CD4-positive, alpha-beta T cell (primary cell): ENCODE measurements at regions not wholly inside any gene's neighbourhood (a gene's known extent, or its start where the extent isn't known, plus 50 kb on each side); places are given as distances from the start of the nearest gene placed in this dataset.

Experiments used
- ATAC-seq: fragments of 200-7000 bp; cut with Tn5 transposase; one replicate; pipeline ENCODE4 v1.10.0; 2022; ENCODE audit warnings: mild to moderate bottlenecking; ENCODE audit not compliant: poor library complexity
- CTCF ChIA-PET: fragments of 350-600 bp; sonication (Branson Sonifier 250); formaldehyde crosslinking; loops from one replicate; lab custom pipeline; 2021; ENCODE audit warnings: antibody characterized with exemption, inconsistent platforms; lab: Charles Lee
- POLR2A ChIA-PET: fragments of 350-600 bp; sonication (Branson Sonifier 250); formaldehyde crosslinking; loops from one replicate; lab custom pipeline; 2021; ENCODE audit warnings: antibody characterized with exemption, inconsistent platforms; lab: Charles Lee
- DNase-seq, 14 experiments: peaks; one replicate each; pipeline ENCODE4 v3.0.0-alpha.2; 2013 to 2020; ENCODE audit warnings: mixed read lengths in 2 of 14
- H3K27ac ChIP-seq, 2 donors: one replicate each; pipeline versions ENCODE4 v1.5.1 to v1.7.0; 2013; ENCODE audit warnings: low read length in 2 of 2, low read depth in 1 of 2, mild to moderate bottlenecking in 1 of 2
- H3K27me3 ChIP-seq, 2 experiments: 1 replicate in 1 of 2; 2 replicates in 1 of 2; pipeline versions ENCODE4 v1.6.1 to v1.7.0; 2013; ENCODE audit warnings: low read length in 2 of 2, control low read depth in 1 of 2, mild to moderate bottlenecking in 1 of 2, moderate library complexity in 1 of 2; ENCODE audit not compliant: insufficient read depth in 2 of 2, control insufficient read depth in 1 of 2
- H3K36me3 ChIP-seq: one replicate; pipeline ENCODE4 v1.6.1; 2013; ENCODE audit warnings: low read length, control low read depth; ENCODE audit not compliant: insufficient read depth
- H3K4me1 ChIP-seq: one replicate; pipeline ENCODE4 v1.6.1; 2013; ENCODE audit warnings: low read length, control low read depth; ENCODE audit not compliant: insufficient read depth
- H3K4me3 ChIP-seq: one replicate; pipeline ENCODE4 v1.5.1; 2013; ENCODE audit warnings: mild to moderate bottlenecking, low read length, moderate library complexity
- H3K9me3 ChIP-seq, 2 experiments: 1 replicate in 1 of 2; 2 replicates in 1 of 2; pipeline versions ENCODE4 v1.6.1 to v1.7.0; 2013; ENCODE audit warnings: low read length in 2 of 2, mild to moderate bottlenecking in 2 of 2, control low read depth in 1 of 2, moderate library complexity in 1 of 2; ENCODE audit not compliant: control insufficient read depth in 1 of 2, insufficient read depth in 1 of 2
- H3K27ac Mint-ChIP-seq: one replicate; pipeline ENCODE4 v1.8.0; 2020; ENCODE audit warnings: mixed read lengths
- H3K27me3 Mint-ChIP-seq: one replicate; pipeline ENCODE4 v1.8.0; 2021; ENCODE audit warnings: mixed read lengths
- H3K36me3 Mint-ChIP-seq: one replicate; pipeline ENCODE4 v1.8.0; 2021; ENCODE audit warnings: low read depth, mixed read lengths
- H3K4me1 Mint-ChIP-seq: one replicate; pipeline ENCODE4 v1.8.0; 2021; ENCODE audit warnings: low read depth, mixed read lengths
- H3K4me3 Mint-ChIP-seq: one replicate; pipeline ENCODE4 v1.8.0; 2020; ENCODE audit warnings: mild to moderate bottlenecking, mixed read lengths
- H3K9me3 Mint-ChIP-seq: one replicate; pipeline ENCODE4 v1.8.0; 2020; ENCODE audit warnings: mixed read lengths
- intact Hi-C, 2 experiments: fragments of 100-400 bp; cut with DNase I in 1 of 2; cut with micrococcal nuclease in 1 of 2; formaldehyde crosslinking; loops; one replicate each; pipeline versions ENCODE4 v1.15.1 to v1.9.0; 2023 to 2025; cut with DNase I, micrococcal nuclease
- TF ChIP-seq, protein P1 (sequence below): fragments of 200-600 bp; IDR thresholded peaks from one replicate; pipeline ENCODE4 v1.8.0; 2022; ENCODE audit warnings: antibody characterized with exemption, mild to moderate bottlenecking

DNA sequence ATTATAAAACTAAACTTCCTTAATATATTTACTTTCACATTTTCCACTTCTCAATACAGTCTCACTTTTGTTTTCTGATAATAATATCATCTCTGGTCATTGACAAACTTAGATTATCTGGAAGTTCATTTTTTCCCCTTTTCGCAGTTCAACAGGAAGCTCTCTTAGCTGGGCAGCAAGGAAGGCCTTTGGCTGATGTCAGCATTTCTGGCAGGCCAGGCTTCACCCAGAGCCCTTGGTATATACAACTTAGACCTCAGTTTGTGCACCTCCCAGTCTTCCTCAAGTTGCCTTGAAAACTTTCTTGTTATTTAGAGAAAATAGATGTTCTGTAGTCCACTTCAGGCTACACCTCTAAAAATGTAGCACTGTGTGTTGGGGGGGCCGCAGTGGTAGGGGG lies 1103.6 kb downstream of the AMY1C start:
- CTCF ChIA-PET = no interaction called here
- no peak for ATAC-seq
- POLR2A ChIA-PET = no interaction called here

DNA sequence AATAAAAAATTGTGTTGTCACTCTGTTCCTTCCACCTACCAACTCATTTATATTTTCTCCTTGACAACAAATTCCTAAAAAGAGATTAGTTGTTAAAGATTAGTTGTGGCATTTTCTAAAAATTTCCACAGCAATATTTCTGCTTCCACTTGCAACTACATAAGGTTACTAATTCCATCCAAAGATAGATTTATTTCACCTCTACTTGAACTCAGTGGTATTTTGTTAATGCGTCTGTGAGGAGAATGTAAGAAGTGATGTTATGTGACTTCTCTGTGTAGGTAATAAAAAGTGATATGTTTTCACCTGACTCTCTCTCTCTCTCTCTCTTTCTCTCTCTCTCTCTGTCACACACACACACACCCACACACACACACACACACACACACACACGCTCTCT lies 1104.8 kb downstream of the AMY1C start:
- no peak overlapping the region for H3K27ac Mint-ChIP-seq
- no peaks in the 10 kb centered on the region for H3K27me3 ChIP-seq
- POLR2A ChIA-PET = no interaction called here
- CTCF ChIA-PET = no interaction called here
- H3K9me3 ChIP-seq = peaks cover 0 to 20% of the 10 kb centered on the region in 2 experiments
- no peaks in the 10 kb centered on the region for H3K27me3 Mint-ChIP-seq
- H3K9me3 Mint-ChIP-seq = peaks cover 5% of the 10 kb centered on the region
- ATAC-seq (no peak), DNase-seq (no peak)
- H3K36me3 Mint-ChIP-seq = no peaks in the 10 kb centered on the region
- no peaks in the 10 kb centered on the region for H3K4me1 ChIP-seq
- no peak overlapping the region for H3K4me3 Mint-ChIP-seq
- TF ChIP-seq, protein P1, sequence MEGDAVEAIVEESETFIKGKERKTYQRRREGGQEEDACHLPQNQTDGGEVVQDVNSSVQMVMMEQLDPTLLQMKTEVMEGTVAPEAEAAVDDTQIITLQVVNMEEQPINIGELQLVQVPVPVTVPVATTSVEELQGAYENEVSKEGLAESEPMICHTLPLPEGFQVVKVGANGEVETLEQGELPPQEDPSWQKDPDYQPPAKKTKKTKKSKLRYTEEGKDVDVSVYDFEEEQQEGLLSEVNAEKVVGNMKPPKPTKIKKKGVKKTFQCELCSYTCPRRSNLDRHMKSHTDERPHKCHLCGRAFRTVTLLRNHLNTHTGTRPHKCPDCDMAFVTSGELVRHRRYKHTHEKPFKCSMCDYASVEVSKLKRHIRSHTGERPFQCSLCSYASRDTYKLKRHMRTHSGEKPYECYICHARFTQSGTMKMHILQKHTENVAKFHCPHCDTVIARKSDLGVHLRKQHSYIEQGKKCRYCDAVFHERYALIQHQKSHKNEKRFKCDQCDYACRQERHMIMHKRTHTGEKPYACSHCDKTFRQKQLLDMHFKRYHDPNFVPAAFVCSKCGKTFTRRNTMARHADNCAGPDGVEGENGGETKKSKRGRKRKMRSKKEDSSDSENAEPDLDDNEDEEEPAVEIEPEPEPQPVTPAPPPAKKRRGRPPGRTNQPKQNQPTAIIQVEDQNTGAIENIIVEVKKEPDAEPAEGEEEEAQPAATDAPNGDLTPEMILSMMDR = no peak
- no peak overlapping the region for H3K4me3 ChIP-seq
- H3K36me3 ChIP-seq = no peaks in the 10 kb centered on the region
- H3K27ac ChIP-seq = no peak overlapping the region
- no peaks in the 10 kb centered on the region for H3K4me1 Mint-ChIP-seq
- intact Hi-C loops = no loop called here

More for the DNA sequence above, 1103.6 kb downstream of the AMY1C start:
- Mint-ChIP-seq H3K27me3 (no peaks in the 10 kb centered on the region), H3K36me3 (no peaks in the 10 kb centered on the region), H3K4me3 (no peak overlapping the region), H3K4me1 (no peaks in the 10 kb centered on the region), H3K27ac (no peak overlapping the region), H3K9me3 (peaks cover 5% of the 10 kb centered on the region)
- no peak for DNase-seq
- Histone ChIP-seq H3K4me1 (no peaks in the 10 kb centered on the region), H3K9me3 (peaks cover 0 to 18% of the 10 kb centered on the region in 2 experiments), H3K4me3 (no peak overlapping the region), H3K27me3 (no peaks in the 10 kb centered on the region), H3K36me3 (no peaks in the 10 kb centered on the region), H3K27ac (no peak overlapping the region)
- intact Hi-C loops = no loop called here
- TF ChIP-seq, protein P1 = no peak

DNA sequence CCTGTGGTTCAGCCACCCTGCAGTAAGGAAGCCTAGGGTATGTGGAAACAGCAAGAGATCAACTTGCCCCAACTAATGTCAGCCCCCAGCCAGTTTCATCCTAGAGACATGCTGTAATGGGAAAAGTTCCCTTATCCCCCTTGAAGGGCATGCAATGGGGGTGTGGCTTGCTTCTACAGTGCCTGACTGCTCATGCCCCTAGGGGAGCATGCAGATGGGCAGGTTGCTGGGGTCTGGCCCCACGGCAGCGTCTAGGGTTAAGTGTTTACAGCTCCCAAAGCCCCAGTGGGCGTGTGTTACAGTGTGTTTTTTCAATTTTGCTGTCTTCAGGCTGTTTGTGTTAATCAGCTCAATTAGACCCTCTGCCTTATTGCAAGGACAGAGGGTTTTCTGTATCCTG lies 1105.9 kb downstream of the AMY1C start:
- H3K4me3 ChIP-seq = no peak overlapping the region
- H3K4me1 Mint-ChIP-seq = no peaks in the 10 kb centered on the region
- no peaks in the 10 kb centered on the region for H3K36me3 Mint-ChIP-seq
- no peaks in the 10 kb centered on the region for H3K4me1 ChIP-seq
- no peak overlapping the region for H3K27ac ChIP-seq
- no peaks in the 10 kb centered on the region for H3K27me3 ChIP-seq
- TF ChIP-seq, protein P1 = no peak
- DNase-seq = no peak
- no peaks in the 10 kb centered on the region for H3K36me3 ChIP-seq
- intact Hi-C loops = no loop called here
- no peak for ATAC-seq
- no peak overlapping the region for H3K27ac Mint-ChIP-seq
- H3K9me3 ChIP-seq = peaks cover 0 to 29% of the 10 kb centered on the region in 2 experiments
- POLR2A ChIA-PET = no interaction called here
- H3K27me3 Mint-ChIP-seq = no peaks in the 10 kb centered on the region
- peaks cover 5% of the 10 kb centered on the region for H3K9me3 Mint-ChIP-seq
- no peak overlapping the region for H3K4me3 Mint-ChIP-seq
- CTCF ChIA-PET = no interaction called here
